ENCODE measurements at regions not wholly inside any gene's neighbourhood (a gene's known extent, or its start where the extent isn't known, plus 50 kb on each side); places are given as distances from the start of the nearest gene placed in this dataset.

DNA sequence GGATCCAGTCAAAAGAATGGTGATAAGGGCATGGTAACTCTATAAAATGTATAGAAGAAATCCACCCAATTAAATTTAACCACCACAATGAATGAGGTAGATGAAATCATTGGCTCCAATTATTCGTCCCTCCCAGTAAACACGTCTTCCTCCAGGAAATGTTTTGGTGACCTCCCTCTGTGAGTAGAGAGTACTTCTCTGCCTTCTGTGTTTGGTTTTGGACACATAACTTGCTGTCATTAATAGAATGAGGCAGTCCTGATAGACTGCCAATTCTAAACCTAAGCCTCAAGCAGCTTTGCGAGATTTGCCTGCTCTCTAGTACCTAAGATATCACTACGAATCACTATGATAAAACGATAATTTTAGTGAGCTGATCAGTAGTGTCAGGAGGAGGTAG is 632.8 kb downstream of the HDGFL1 start:
- Histone ChIP-seq H3K4me1 (ENCODE audit: control insufficient read depth, low read length) (no peaks in the 10 kb centered on the region), H3K9me2 (replicated peaks; ENCODE audit: control insufficient read depth, low read length) (no peaks in the 10 kb centered on the region), H3K9me3 (ENCODE audit: control insufficient read depth, insufficient read depth, low read length) (no peaks in the 10 kb centered on the region), H3K27ac (ENCODE audit: low read depth, low read length) (no peak overlapping the region), H3K79me2 (ENCODE audit: control insufficient read depth, low read length) (no peaks in the 10 kb centered on the region), H3F3A (ENCODE audit: control insufficient read depth, insufficient read depth) (no peaks in the 10 kb centered on the region), H4K20me1 (ENCODE audit: control insufficient read depth, insufficient read depth, low read depth, low read length) (no peaks in the 10 kb centered on the region), H3K4me3 (ENCODE audit: low read length) (no peak overlapping the region), H3K27me3 (ENCODE audit: control insufficient read depth, low read length) (no peaks in the 10 kb centered on the region), H3K4me2 (ENCODE audit: low read length) (no peak overlapping the region), H3K36me3 (ENCODE audit: control insufficient read depth, low read length) (no peaks in the 10 kb centered on the region)
- TF ChIP-seq, protein P1, sequence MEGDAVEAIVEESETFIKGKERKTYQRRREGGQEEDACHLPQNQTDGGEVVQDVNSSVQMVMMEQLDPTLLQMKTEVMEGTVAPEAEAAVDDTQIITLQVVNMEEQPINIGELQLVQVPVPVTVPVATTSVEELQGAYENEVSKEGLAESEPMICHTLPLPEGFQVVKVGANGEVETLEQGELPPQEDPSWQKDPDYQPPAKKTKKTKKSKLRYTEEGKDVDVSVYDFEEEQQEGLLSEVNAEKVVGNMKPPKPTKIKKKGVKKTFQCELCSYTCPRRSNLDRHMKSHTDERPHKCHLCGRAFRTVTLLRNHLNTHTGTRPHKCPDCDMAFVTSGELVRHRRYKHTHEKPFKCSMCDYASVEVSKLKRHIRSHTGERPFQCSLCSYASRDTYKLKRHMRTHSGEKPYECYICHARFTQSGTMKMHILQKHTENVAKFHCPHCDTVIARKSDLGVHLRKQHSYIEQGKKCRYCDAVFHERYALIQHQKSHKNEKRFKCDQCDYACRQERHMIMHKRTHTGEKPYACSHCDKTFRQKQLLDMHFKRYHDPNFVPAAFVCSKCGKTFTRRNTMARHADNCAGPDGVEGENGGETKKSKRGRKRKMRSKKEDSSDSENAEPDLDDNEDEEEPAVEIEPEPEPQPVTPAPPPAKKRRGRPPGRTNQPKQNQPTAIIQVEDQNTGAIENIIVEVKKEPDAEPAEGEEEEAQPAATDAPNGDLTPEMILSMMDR (IDR thresholded peaks at IDR 0.05; ENCODE audit: low read depth, low read length, poor library complexity, severe bottlenecking) = no peak
- TF ChIP-seq EZH2phosphoT487 (IDR thresholded peaks at IDR 0.05; ENCODE audit: borderline replicate concordance, low read length) = no peak

DNA sequence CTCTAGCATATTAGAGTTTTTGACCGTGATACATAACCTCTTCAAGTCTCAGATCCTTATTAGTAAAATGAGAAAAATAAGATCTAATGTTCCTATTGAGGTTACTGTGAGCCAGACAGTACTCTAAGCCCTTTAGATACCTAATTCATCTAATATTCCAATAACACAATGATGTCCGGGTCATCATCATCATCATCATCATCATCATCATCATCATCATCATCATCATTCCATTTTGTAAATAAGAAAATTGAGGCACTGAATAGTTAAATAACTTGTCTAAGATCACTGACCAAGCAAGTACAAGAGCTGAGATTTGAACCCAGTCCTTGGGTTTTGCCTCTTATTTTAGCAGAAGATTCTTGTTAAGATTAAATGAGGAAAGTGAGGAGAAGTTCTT is 643.0 kb downstream of the HDGFL1 start:
- H3K4me1 ChIP-seq (ENCODE audit: control insufficient read depth, low read length) = no peaks in the 10 kb centered on the region

DNA sequence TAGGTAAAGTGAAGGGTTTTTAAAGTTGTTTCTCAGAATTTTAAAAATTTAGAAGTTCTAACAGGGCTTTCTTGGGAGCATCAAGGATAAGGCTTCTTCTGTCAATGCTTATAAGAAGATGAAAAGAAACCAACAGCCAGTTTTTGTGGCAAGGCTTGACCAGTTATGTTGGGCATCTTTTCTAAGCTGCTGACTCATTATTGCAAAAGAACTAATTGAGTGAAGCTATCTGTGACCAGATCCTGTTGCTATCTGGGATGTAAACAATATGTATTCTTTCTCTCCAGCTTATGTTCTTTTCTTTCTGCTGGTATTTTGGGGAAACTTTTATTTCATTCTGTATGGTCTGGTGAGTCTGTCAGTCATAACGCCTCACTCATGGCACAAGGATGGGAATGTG is 643.8 kb downstream of the HDGFL1 start:
- H3F3A ChIP-seq (ENCODE audit: control insufficient read depth, insufficient read depth) = no peaks in the 10 kb centered on the region
- no peaks in the 10 kb centered on the region for H3K27me3 ChIP-seq (ENCODE audit: control insufficient read depth, low read length)
- H3K4me1 ChIP-seq (ENCODE audit: control insufficient read depth, low read length) = no peaks in the 10 kb centered on the region
- no peak overlapping the region for H3K4me2 ChIP-seq (ENCODE audit: low read length)
- no peak overlapping the region for H3K4me3 ChIP-seq (ENCODE audit: low read length)
- no peaks in the 10 kb centered on the region for H3K36me3 ChIP-seq (ENCODE audit: control insufficient read depth, low read length)
- no peaks in the 10 kb centered on the region for H3K79me2 ChIP-seq (ENCODE audit: control insufficient read depth, low read length)
- TF ChIP-seq, protein P1 (IDR thresholded peaks at IDR 0.05; ENCODE audit: low read depth, low read length, poor library complexity, severe bottlenecking) = no peak
- no peak for TF ChIP-seq EZH2phosphoT487 (IDR thresholded peaks at IDR 0.05; ENCODE audit: borderline replicate concordance, low read length)
- H3K27ac ChIP-seq (ENCODE audit: low read depth, low read length) = no peak overlapping the region
- peaks cover 6% of the 10 kb centered on the region; the same call in 1 of the 2 replicates for H3K9me3 ChIP-seq (ENCODE audit: control insufficient read depth, insufficient read depth, low read length)
- no peaks in the 10 kb centered on the region for H3K9me2 ChIP-seq (replicated peaks; ENCODE audit: control insufficient read depth, low read length)
- H4K20me1 ChIP-seq (ENCODE audit: control insufficient read depth, insufficient read depth, low read depth, low read length) = no peaks in the 10 kb centered on the region

More for the DNA sequence above, 643.0 kb downstream of the HDGFL1 start:
- Histone ChIP-seq H3K27me3 (ENCODE audit: control insufficient read depth, low read length) (no peaks in the 10 kb centered on the region), H4K20me1 (ENCODE audit: control insufficient read depth, insufficient read depth, low read depth, low read length) (no peaks in the 10 kb centered on the region), H3K27ac (ENCODE audit: low read depth, low read length) (no peak overlapping the region), H3K4me2 (ENCODE audit: low read length) (no peak overlapping the region), H3F3A (ENCODE audit: control insufficient read depth, insufficient read depth) (no peaks in the 10 kb centered on the region), H3K9me3 (ENCODE audit: control insufficient read depth, insufficient read depth, low read length) (peaks cover 6% of the 10 kb centered on the region; the same call in 1 of the 2 replicates), H3K79me2 (ENCODE audit: control insufficient read depth, low read length) (no peaks in the 10 kb centered on the region), H3K4me3 (ENCODE audit: low read length) (no peak overlapping the region), H3K9me2 (replicated peaks; ENCODE audit: control insufficient read depth, low read length) (no peaks in the 10 kb centered on the region), H3K36me3 (ENCODE audit: control insufficient read depth, low read length) (no peaks in the 10 kb centered on the region)
- TF ChIP-seq, protein P1 (IDR thresholded peaks at IDR 0.05; ENCODE audit: low read depth, low read length, poor library complexity, severe bottlenecking) = no peak
- no peak for TF ChIP-seq EZH2phosphoT487 (IDR thresholded peaks at IDR 0.05; ENCODE audit: borderline replicate concordance, low read length)

Measured in DOHH2 (cell line).